ENCODE measurements at regions not wholly inside any gene's neighbourhood (a gene's known extent, or its start where the extent isn't known, plus 50 kb on each side); places are given as distances from the start of the nearest gene placed in this dataset.

- TF ChIP-seq CTCF (IDR thresholded peaks at IDR 0.05): no peak
- no peak for TF ChIP-seq EZH2 (IDR thresholded peaks at IDR 0.05; ENCODE audit: borderline replicate concordance, insufficient read depth, low read depth, low read length, poor library complexity, severe bottlenecking)
These were observed 306.5 kb upstream of the NFE2L3 start for GRCh38 chr7:25845464-25845863.
